Hepatocyte (in vitro differentiated cells): ENCODE measurements at regions not wholly inside any gene's neighbourhood (a gene's known extent, or its start where the extent isn't known, plus 50 kb on each side); places are given as distances from the start of the nearest gene placed in this dataset.

Experiments
- EZH2 ChIP-seq: fragments of 200-600 bp; sonication (generic); IDR thresholded peaks from 2 replicates; pipeline ENCODE4 v1.6.1; 2016; ENCODE audit warnings: antibody characterized with exemption, mild to moderate bottlenecking, borderline replicate concordance
- EZH2phosphoT487 ChIP-seq: fragments of 200-600 bp; sonication (generic); IDR thresholded peaks from one replicate; pipeline ENCODE4 v1.6.1; 2018; ENCODE audit warnings: antibody characterized with exemption, mild to moderate bottlenecking, low read depth, moderate library complexity; ENCODE audit not compliant: unreplicated experiment, severe bottlenecking
- TF ChIP-seq, protein P1 (sequence below): fragments of 200-600 bp; sonication (generic); IDR thresholded peaks from 2 replicates; pipeline ENCODE4 v1.5.1; 2016; ENCODE audit warnings: antibody characterized with exemption, mild to moderate bottlenecking; ENCODE audit not compliant: poor library complexity

DNA sequence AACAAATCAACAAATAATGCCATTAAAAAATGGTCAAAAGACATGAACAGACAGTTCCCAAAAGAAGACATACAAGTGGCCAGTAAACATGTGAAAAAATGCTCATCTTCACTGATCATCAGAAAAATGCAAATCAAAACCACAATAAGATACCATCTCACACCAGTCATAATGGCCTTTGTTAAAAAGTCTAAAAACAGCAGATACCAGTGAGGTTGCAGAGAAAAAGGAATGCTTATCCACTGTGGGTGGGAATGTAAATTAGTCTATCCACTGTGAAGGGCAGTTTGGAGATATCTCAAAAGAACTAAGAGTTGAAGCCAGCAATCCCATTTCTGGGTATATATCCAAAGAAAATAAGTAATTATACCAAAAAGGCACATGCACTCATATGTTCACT lies 668.1 kb upstream of the CPEB2 start:
- TF ChIP-seq, protein P1, sequence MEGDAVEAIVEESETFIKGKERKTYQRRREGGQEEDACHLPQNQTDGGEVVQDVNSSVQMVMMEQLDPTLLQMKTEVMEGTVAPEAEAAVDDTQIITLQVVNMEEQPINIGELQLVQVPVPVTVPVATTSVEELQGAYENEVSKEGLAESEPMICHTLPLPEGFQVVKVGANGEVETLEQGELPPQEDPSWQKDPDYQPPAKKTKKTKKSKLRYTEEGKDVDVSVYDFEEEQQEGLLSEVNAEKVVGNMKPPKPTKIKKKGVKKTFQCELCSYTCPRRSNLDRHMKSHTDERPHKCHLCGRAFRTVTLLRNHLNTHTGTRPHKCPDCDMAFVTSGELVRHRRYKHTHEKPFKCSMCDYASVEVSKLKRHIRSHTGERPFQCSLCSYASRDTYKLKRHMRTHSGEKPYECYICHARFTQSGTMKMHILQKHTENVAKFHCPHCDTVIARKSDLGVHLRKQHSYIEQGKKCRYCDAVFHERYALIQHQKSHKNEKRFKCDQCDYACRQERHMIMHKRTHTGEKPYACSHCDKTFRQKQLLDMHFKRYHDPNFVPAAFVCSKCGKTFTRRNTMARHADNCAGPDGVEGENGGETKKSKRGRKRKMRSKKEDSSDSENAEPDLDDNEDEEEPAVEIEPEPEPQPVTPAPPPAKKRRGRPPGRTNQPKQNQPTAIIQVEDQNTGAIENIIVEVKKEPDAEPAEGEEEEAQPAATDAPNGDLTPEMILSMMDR: no peak
- TF ChIP-seq EZH2phosphoT487 (no peak), EZH2 (no peak)
